HG03565 (cell line): ENCODE measurements at regions not wholly inside any gene's neighbourhood (a gene's known extent, or its start where the extent isn't known, plus 50 kb on each side); places are given as distances from the start of the nearest gene placed in this dataset.
"Not testable (repeated sequence)": the region's sequence is repeated elsewhere in the genome, so short reads cannot be mapped to it uniquely, and the experiment has no call there.

Experiments used
- ATAC-seq: cut with Tn5 transposase; IDR thresholded peaks from one replicate; pipeline ENCODE4 v1.9.1; 2021; ENCODE audit warnings: mild to moderate bottlenecking, moderate library complexity; ENCODE audit not compliant: unreplicated experiment

DNA sequence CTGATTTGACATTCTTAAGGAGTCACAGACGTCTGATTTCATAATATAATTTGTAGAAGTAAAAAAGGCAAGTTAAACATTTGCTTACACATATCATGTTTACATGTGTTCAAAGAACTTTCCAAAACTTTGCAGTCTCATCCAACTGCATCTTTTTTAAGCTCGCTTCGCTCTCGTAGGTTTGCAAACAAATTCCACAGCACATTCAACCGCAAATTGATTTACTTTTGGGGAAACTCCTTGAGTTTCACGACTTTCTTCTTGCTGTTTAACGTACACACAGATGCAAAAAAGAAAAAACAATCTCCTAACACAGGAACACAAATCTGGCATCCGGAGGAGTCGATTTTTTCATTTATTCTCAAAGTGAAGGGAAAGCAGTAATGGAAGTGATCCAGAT lies 1149.5 kb downstream of the VRK1 start:
- ATAC-seq = no peak

DNA sequence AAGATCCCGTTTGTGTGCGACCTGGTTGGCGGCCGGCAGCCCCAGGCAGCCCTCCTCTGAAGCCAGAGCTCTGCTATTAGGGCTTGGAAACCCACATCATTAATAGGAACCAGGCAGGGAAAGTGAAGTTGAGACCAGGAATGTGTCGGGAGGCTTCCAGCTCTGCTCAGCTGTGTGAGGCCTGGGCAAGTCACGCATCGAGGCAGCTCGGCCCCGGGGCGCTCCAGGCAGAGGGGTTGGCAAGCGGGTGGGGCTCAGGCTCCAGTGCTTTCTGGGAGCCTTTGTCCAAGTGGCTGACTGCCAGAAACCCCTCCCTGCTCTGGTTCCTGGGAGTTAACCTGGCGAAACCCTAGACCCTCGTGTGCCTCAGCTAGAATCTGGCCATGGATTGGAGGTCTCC lies 1151.7 kb downstream of the VRK1 start:
- ATAC-seq = no peak

DNA sequence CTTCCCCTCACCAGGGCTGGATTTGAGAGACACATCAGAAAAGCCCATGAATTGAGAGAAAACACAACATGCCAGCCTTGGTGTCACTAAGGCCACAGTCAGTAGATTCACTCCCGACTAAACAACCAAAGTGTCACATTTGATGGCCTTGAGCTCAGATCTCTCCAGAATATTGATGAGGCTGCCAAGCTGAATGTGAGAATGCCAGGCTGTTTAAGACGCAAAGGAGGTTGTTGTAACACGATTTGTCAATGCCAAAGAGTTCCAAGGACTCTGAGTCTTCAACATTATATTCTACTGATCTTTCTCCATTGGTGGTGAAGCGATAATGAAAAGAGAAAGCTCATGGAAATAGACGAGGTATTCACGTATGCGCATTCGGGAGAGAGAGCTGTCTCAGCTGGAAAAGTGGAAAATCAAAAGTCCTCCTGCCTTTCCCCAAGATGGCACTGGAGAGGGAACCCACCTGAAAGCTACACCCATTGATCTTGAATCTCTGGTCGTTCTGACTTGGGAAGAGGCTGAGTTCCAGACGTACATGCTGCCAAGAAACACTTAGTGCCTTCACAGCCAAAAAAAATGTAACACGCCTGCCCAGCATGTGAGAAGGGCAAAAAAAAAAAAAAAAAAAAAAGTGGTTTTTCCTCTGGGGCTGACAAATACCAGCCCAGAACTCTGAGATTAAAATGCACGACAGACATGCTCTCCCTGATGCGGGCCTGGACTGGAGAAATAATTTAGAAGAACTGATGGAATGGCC lies 1159.6 kb downstream of the VRK1 start:
- ATAC-seq = no peak

DNA sequence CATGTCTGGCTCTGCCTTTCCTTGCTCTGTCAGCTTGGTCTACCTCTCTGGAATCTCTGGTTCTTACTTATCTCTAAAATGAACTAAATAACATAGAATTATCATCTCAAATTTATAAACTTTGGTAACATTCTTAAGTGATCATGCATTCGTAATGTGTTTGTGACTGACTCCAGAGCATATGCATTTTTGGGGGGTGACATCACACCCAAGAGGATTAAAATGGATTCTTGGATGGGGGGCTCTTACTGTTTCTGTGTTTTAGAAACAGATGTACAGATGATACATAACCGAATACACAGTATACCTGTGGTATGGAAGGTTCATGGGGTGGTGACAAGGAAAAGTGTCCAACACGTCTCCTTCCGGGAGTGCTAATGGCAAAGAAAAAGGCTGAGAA lies 1162.1 kb downstream of the VRK1 start:
- ATAC-seq = no peak

DNA sequence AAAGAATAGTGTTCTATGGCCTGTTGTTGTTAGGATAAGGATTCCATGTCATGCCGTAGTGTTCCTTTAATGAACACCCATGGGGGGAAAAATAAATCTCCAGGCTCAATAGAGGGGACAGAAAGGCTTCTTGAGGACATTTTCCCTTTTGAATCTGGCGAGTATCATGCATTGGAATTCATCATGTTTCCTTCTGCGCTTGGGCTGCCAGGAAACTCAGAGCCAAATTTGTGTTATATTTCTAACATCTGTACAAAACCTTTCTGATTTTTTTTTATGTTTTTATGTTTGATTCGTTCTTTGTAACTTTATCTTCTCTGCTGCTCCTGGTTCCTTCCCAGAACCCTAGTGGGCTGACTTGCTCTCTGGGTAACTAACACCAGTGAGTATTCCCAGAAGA lies 1163.3 kb downstream of the VRK1 start:
- no peak for ATAC-seq

DNA sequence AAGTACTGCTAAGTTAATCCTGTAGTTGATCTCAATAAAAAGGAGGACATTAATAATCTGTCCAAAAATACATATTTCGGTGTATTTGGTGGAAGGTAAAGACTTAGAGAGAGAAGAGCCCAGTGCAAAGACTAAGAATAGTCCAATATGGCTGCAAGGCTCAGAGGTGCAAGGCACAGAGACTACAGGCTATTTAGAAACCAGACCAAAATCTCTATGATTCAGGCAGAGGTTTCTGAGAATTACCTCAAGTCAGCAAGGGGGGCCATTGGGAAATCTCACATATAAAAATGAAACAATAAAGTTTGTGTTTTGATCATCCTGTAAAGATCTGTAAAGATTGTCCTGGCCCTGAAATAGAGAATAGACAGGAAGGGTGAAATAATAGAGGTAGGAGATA lies 1173.0 kb downstream of the VRK1 start:
- no peak for ATAC-seq

DNA sequence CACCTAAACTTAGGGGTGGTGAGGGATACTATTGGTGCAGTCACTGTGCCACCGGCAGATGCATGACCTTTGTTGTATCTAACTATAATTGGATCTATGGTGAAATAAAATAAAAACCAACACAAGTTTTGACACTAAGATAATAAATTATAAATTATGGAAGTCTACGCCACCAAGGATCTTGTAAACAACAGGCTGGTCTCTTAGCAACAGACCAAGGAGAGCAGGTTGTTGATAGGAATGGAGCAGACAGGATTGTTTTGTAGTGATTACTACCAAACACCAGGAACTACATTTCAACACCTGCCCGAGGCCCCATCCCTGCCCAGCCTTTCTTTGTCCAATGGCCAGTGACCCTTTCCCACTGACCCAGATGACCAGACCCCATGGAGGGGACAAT lies 1178.0 kb downstream of the VRK1 start:
- no peak for ATAC-seq

DNA sequence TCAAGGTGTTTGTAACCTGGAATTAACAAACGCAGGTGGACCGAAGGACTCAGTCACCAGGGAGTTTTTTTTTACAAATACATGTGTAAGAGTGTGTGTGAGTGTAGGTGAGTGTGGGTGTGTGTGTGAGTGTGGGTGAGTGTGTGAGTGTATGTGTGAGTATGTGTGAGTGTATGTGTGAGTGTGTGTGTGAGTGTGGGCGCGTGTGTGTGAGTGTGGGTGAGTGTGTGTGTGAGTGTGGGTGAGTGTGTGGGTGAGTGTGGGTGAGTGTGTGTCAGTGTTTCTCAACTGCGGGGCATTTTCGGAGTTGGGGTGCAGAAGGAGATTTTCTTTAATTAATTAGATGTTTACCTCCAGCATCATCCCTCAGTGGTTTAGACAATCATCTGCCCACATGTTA lies 1178.8 kb downstream of the VRK1 start:
- ATAC-seq = no peak

DNA sequence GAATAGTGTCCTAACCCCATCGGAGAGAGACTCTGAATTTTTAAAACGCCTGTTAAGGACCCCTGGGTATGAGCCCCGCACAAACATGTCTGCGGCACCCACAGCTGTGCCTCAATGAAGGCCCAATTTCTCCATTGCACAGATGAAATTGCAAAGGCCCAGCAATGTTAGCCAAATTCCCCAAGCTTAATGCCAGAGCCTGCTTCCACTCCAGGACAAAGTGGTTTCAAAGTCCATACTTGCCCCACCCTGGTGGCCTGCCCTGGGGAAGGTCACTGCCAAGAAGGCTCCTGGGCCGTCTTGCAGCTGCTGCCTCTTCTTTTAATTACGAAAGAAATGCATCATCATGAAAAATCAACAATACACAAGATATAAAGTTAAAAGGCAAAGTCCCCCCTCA lies 1179.7 kb downstream of the VRK1 start:
- ATAC-seq = no peak

DNA sequence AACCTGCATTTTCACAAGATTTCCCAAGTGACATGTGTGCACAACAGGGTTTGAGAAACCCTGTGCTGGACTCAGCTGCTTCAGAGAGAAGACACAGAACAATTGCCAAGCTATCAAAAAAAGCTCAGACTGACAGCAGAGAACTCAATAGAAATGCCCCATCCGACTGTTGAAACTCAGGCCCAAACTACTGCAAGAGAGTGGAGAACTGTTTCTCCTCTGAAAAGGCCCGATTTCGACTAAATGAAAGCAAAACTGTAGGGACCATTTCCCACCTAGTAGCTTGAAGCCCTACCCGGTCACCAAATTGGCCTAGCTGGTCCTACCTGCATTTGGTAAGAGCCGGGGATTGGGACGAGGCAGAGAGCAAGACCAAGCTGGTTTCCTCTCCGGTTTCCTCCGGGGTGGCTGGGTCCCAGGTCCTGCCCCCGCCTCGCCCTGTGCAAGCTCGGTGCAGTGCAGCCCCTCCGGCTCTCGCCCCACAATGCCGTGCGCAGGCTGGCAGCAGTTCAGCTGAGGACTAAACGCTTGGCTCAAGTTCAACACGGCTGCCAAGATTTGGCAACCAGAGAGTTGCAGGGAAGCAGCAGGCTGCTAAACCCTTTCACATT lies 1180.6 kb downstream of the VRK1 start:
- ATAC-seq = no peak

DNA sequence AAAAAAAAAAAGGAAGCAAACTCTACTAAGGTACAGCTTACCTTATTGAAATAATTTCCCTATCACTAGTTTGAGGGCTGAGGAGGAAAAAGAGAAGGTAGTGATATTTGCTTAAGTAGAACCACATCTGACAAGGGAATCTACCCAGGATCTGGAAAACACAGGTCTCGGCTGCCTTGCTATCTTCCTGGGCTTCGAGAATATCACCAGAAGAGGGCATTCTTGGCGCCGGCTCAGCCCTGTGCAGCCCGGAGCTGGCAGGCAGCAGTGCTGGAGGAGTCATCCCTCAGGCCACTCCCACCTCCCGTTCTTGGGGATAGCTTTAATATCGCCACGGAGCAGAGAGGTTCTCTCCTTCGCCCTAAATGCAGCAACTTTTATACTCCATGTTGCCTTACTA lies 1181.2 kb downstream of the VRK1 start:
- no peak for ATAC-seq

DNA sequence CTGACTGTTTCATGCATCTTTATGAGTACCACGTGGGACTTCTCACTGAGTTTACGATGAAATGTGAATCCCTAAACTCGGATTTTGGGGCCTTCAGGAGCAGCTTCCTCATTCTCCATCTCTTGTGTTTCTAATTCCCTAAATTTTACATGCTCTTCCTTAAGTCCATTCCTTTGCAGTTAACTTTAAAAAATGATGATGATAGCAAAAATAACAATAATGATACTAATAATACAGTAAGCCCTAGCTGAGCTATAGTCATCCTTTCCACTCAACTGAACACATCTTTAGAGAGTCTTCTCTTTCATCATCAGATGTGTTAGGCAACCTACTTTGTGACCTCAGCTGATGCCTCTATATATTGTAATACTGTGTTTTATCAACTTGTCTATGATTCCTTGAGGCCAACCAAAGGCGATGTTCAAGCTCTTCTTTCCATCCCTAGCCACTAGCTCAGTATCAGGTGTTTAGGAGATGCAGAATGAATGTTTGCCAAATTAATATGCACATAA lies 1196.4 kb downstream of the VRK1 start:
- no peak for ATAC-seq

DNA sequence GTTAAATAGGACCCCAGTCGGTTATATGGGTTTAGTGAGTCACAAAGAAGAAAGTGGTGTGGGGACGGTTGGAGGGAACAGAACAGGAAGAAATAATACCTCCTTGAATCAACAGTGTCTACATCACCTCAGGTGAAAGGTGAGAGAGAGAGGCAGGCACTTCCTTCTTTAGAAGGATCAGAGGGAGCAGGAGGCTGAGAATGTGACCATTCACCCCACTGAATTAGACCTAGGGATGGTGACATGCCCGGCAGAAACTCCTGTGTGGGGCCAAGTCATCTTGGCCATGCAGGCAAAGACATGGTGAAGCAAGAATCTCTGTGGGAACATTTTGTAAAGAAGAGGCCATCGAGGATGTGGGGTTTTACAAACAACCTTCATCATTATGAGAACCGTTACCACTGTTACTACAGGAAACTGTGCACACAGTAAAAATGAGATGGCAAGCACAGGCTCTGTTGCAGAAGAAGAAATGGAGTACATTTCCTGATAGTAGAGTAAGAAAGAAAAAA lies 1196.9 kb downstream of the VRK1 start:
- no peak for ATAC-seq

DNA sequence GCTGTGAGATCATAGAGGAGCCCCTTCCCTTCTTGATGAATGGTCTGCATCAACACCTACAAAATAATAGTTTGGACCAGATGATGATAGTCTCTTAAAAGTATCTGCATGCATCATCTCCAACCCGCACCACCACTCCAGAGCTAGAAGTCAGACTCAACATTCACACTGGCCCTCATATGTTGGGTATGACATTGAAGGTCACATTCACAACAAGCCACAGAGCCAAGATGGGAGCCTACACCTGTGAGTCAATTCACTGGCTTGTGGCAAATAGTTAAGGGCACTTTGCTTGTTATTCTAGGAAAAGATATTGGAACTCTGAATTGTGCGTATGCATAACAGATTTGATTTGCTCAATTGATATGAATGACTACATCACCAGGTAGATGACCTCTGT lies 1197.9 kb downstream of the VRK1 start:
- ATAC-seq = no peak

DNA sequence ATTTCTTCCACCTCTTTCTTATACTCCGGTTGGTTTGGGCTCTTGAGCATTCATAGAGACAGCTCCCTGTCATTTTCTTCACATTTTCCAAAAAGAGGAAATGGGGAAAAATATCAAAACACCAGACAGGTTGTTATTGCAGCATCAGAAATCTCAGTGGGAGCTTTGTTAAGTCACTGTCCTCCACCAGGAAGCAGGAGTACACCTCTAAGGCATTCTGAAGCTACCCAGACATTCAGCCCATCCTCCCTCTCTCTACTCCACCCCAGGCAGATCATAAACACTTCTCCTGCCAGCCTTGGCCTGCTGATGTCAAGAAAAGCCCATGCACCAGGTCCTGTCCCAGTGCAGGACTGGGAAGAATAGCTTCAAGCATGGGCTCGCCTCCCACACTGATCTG lies 1198.3 kb downstream of the VRK1 start:
- ATAC-seq = no peak

DNA sequence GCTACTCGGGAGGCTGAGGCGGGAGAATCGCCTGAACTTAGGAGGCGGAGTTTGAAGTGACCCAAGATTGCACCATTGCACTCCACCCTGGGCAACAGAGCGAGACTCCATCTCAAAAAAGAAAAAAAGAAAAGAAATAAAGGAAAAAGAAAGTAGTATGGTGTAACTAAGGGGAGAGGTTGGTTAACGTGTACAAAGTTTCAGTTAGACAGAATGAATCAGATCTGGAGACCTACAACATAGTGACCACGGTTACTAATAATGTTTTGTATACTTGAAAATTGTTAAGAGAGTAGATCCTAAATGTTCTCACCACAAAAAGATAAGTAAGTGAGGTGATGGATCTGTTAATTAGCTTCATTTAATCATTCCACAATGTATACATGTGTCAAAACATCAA lies 1208.8 kb downstream of the VRK1 start:
- ATAC-seq = no peak

DNA sequence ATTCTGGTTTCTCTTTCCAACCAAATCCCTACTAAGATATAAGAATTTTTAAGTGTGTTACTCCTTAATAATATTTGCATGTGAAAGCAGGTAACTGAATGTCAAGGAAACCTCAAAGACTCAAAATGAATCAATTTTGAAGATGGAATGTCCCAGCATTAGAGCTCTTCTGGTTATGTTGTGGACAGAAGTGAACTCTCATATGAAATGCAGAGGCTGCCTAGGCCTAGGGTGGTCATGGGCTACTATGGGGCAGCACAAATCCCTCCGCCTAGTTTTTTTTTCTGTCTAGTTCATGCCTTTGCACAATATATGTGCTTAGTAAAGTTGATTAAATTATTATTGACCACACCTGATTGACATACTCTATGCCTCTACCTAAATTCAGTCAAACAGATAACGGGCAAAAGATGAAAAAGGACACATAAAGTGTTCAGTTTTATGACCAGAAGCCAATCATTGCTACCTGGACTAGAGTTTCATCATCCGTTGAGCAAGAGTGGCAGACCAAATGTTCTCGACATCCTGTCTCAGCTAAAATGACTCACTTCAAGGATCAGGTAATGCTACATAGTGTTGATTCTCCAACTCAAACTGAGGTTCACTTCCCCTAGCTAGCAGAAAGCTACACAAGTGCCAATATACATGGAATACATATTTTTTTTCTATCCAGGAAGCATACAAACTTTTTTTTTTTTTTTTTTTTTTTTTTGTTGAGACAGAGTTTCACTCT lies 1211.4 kb downstream of the VRK1 start:
- ATAC-seq = no peak

DNA sequence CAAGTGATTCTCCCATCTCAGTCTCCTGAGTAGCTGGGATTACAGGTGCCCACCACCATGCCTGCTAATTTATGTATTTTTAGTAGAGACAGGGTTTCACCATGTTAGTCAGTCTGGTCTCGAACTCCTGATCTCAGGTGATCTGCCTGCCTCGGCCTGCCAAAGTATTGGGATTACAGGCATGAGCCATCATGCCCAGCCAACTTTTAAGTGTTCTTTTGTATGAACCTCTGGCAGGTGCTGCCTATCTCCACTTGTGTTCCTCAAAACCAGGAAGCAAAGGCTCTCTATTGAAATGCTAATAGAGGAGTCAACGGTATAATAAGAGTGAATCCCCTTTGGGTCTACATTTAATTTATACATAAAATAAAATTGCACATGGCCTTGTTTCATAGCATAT lies 1212.0 kb downstream of the VRK1 start:
- ATAC-seq = not testable (repeated sequence)

DNA sequence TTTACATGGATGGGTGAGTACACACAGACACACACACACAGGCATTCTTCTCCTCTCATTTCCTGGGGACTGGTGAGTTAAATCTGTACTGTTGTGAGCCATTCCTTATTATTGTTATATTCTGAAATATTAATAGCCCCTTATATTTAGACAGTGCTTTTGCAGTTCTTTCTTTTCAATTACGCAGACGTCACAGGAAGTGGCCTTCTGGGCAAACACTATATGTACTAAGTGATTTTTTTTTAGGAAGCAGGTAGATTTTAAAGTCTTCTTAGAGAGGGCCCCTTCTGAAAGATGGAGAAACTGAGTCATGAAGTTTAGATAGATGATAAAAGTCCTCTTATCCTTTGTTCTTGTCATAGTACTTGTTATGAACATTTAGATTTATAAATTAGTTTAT lies 1213.6 kb downstream of the VRK1 start:
- ATAC-seq = no peak

DNA sequence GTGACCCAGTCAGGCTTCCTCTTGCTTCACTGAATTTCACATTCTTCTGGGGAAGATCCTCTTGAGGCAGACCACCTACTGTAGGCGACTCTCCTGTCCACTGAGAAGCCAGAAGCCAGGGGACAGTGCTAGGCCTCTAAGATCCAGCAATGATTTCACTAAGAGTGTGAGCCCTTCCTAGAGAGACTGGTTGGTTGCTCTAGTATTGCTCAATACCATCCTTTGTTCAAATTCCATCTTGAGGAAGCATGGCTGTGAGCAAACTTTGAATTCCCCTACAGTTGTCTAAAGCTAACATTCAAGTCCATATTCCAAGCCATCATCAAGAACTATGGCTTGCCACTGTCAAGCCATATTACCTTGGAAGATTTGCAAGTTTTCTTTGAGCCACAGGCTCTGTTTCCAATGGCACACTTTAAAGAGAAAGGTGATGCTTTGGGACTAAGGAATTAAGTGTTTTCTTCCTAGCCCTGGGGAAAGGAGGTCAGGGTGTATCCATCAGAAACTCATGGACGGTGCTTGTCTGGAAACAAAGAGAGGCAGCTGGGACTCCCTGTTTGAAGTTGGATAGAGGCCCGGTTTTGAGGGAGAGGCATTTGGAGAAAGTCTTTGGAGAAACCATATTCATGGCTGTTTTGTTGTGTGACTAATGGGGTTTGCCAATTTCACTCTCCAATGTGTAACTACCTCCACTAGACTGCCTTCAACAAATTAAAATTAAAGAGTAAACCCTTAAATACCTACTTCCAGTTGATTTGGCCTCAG lies 1217.9 kb downstream of the VRK1 start:
- no peak for ATAC-seq

DNA sequence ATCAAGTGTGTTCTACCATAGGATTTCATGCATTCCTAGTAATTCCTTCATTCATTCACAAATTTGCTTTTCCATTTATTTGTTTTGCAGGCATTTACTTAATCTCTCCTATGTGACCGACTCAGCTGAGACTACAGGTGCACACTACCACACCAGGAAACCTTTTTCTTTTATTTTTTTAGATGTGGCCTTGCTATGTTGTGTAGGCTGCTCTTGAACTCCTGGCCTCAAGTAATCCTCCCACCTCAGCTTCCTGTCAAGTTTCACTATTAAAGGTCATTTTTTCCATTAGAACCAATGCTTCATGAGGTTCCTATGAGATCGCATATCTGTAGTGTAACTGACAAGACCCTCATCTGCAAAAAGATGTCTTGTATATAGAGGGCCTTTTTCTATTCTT lies 1218.7 kb downstream of the VRK1 start:
- no peak for ATAC-seq
